Mammary epithelial cell (primary cell): ENCODE measurements at regions not wholly inside any gene's neighbourhood (a gene's known extent, or its start where the extent isn't known, plus 50 kb on each side); places are given as distances from the start of the nearest gene placed in this dataset.

Source experiments
- CTCF ChIP-seq, 2 donors: IDR thresholded peaks in 1 of 2; conservative IDR thresholded peaks in 1 of 2; 2 replicates each; pipeline ENCODE4 v1.5.1; 2011 to 2012; ENCODE audit warnings: inconsistent platforms in 2 of 2, low read length in 2 of 2, mild to moderate bottlenecking in 2 of 2, control low read depth in 1 of 2, low read depth in 1 of 2; ENCODE audit not compliant: insufficient read depth in 1 of 2; ENCODE audit errors: extremely low read depth in 1 of 2
- EZH2 ChIP-seq: IDR thresholded peaks from 2 replicates; pipeline ENCODE4 v1.6.1; 2012; ENCODE audit warnings: low read length, inconsistent platforms, borderline replicate concordance

- no peak for TF ChIP-seq CTCF (conservative IDR thresholded peaks at IDR 0.05 in 1 of 2, IDR thresholded peaks at IDR 0.05 in 1 of 2; ENCODE audit: extremely low read depth in 1 of 2, insufficient read depth in 1 of 2, low read depth in 1 of 2, low read length in 2 of 2)
- TF ChIP-seq EZH2 = no peak
Observed at GRCh38 chr14:104444159-104445030, 135.2 kb upstream of the C14orf180 start.
